D721Med (cell line): ENCODE measurements at regions not wholly inside any gene's neighbourhood (a gene's known extent, or its start where the extent isn't known, plus 50 kb on each side); places are given as distances from the start of the nearest gene placed in this dataset.

Experiments
- DNase-seq: peaks from one replicate; pipeline ENCODE4 v3.0.0; 2011; ENCODE audit warnings: low spot score; ENCODE audit not compliant: insufficient read length
- FAIRE-seq: peaks from 2 replicates; lab custom pipeline; 2011; peaks lifted over from hg19 to GRCh38; lab: Jason Lieb, UNC
- TF ChIP-seq, protein P1 (sequence below): IDR thresholded peaks from 2 replicates; pipeline ENCODE4 v1.5.1; 2012; ENCODE audit warnings: mild to moderate bottlenecking, control low read depth; ENCODE audit not compliant: insufficient read depth; ENCODE audit errors: missing control alignments

DNA sequence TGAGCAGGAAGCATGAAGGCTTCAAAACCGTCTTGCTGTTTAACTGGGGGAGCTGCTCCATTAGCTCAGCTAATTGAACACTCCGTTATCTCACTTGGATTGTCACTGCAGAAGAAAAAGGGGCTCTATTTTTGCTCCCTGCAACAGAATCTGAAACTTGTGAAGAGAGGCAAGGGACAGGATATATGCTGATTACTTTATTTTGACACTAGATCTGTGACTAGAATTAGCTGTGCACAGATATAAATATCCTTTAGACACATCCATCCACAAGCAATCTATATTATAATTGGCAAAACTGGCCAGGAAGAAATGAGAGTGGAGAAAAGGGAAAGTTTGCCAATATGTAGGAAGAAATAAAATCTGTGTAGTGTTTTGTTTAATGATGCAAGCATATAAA, 700.1 kb upstream of the CHAC2 start:
- TF ChIP-seq, protein P1, sequence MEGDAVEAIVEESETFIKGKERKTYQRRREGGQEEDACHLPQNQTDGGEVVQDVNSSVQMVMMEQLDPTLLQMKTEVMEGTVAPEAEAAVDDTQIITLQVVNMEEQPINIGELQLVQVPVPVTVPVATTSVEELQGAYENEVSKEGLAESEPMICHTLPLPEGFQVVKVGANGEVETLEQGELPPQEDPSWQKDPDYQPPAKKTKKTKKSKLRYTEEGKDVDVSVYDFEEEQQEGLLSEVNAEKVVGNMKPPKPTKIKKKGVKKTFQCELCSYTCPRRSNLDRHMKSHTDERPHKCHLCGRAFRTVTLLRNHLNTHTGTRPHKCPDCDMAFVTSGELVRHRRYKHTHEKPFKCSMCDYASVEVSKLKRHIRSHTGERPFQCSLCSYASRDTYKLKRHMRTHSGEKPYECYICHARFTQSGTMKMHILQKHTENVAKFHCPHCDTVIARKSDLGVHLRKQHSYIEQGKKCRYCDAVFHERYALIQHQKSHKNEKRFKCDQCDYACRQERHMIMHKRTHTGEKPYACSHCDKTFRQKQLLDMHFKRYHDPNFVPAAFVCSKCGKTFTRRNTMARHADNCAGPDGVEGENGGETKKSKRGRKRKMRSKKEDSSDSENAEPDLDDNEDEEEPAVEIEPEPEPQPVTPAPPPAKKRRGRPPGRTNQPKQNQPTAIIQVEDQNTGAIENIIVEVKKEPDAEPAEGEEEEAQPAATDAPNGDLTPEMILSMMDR: no peak
- no peak for FAIRE-seq
- DNase-seq: no peak

DNA sequence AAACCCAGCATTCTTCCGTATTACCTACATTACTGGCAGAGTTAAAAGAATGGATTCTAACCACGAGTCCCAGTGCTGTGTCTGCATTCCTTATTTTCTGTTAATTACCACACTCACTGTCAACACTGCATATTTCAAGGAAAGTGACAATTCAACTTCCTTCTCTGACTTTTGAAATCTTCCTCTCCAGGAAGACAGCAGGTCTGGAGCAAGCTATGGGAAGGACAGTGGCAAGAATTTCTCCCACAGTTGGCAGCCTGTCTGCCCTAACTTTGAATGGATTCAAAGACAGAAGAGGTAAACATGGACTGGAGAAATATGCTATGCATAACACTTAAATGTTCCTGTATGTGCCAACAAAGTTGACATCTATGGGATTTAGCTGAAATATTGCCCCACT, 700.5 kb upstream of the CHAC2 start:
- TF ChIP-seq, protein P1: no peak
- FAIRE-seq: no peak
- DNase-seq: no peak

DNA sequence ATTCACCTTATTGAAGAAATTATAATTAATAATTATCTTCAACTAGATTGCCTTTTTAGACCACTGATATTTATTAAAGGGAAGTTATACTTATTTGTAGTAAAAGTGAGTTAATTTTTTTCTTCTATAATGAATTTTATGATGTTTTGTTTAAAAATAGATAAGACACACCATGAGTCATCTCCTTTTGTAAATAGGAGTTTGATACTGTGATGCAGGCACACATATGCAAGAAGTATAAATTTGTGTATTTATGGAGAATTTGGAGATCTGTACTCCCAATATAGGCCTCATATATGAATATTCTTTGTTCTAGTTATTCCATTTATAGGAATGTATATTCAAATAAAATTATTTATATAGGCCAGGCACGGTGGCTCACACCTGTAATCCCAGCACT, 703.5 kb upstream of the CHAC2 start:
- DNase-seq (no peak), FAIRE-seq (no peak)
- TF ChIP-seq, protein P1: no peak

DNA sequence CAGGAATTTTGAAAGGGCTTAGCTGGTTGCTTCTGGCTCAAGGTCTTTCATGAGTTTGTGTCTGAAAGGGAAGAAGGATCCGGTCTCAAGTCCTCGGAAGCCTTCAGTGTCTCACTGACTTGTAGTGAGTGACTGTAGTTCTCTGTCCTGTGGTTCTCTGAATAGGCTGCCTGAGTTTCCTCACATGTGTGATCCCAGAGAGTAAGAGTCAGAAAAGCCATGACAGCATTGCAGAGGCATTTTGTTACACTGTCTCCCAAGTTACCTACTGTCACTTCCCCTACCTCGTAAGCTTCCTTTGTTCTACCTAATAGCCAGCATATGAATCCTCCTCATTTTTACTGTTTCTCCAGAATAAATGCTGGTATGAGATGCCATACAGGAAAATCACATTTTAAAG, 709.1 kb upstream of the CHAC2 start:
- DNase-seq: no peak
- TF ChIP-seq, protein P1: no peak
- FAIRE-seq: no peak

DNA sequence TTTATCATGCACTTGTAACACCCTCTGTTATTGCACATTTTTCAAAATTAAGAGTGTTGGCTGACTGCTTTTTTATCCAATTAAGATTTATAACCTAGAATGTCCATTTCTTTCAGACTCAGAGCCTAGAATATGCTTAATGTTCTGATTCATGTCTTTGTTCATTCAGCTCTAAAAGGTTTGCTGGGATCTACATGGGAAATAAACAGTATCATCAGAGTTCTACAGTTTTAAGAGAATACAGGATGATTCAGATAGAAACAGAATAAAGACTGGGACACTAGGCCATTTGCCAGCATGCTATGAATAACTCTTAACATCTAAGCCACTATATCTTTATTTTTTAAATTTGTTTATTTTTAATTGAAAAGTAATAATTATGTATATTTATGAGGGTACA, 713.7 kb upstream of the CHAC2 start:
- TF ChIP-seq, protein P1: no peak
- no peak for DNase-seq
- no peak for FAIRE-seq

DNA sequence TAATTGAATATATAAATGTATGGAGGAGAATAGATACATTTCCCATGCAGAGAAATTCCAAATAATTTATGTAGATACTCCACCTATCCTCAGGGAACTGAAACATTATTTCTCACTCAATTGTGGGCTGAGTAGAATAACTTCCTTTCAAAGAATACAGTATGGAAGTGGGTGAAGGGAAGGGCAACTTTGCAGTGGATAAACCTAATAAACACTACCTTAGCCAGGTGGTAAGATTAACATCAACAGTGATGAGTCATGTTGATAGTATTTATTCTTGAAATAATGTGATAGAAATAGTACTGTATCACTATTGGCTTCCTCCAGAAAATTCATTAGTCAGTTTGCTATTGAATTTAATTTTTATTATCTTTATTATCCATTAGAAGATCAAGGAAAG, 716.4 kb upstream of the CHAC2 start:
- TF ChIP-seq, protein P1: no peak
- FAIRE-seq (no peak), DNase-seq (no peak)

DNA sequence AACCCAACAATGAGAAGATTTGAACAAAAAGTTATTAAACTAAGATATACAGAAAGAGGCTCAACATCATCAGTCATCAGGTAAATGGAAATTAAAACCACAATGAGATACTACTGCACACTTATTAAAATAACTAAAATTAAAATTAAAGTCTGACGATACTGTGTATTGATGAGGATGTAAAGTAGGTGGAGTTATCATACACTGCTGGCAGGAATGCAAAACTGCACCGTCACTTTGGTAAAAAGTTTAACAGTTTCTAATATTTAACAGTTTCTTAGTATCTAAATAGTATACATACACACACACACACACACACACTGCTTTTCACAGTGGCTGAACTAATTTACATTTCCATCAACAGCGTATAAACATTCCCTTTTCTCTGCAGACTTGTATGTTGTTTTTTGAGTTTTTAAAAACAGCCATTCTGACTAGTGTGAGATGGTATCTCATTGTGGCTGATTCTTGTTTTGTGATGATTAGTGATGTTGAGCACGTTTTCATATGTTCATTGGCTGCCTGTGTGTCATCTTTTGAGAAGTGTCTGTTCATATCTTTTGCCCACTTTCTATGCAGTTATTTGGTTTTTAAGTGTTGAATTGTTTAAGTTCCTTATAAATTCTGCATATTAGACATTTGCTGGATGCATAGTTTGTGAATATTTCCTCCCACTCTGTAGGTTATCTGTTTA, 726.9 kb upstream of the CHAC2 start:
- FAIRE-seq: no peak

More for the DNA sequence above, 726.9 kb upstream of the CHAC2 start:
- TF ChIP-seq, protein P1: no peak
- DNase-seq: no peak
